ENCODE measurements at regions not wholly inside any gene's neighbourhood (a gene's known extent, or its start where the extent isn't known, plus 50 kb on each side); places are given as distances from the start of the nearest gene placed in this dataset.

DNA sequence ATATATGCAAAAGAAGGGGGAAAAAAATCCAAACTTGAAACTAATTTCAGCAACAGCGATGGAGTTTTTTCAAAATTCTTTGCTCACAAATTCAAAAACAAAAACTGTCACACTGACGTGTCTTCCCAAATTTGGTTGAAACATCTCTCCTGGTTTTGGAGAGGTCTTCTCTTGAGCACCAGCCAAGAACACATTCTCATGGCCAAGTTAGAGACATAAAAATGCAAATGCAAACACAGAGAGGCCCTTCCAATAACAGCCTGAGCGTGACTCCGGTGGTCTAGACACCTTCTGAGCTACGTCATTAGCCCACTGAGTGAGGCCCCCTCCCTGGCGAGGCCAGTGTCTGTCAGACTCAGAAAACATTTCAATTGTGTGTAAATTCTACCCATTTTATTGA lies 436.0 kb upstream of the PROK2 start:
- no peak overlapping the region for H3K4me3 ChIP-seq (ENCODE audit: low read depth, low read length)
- no peak for DNase-seq (ENCODE audit: low read depth)
- TF ChIP-seq, protein P1, sequence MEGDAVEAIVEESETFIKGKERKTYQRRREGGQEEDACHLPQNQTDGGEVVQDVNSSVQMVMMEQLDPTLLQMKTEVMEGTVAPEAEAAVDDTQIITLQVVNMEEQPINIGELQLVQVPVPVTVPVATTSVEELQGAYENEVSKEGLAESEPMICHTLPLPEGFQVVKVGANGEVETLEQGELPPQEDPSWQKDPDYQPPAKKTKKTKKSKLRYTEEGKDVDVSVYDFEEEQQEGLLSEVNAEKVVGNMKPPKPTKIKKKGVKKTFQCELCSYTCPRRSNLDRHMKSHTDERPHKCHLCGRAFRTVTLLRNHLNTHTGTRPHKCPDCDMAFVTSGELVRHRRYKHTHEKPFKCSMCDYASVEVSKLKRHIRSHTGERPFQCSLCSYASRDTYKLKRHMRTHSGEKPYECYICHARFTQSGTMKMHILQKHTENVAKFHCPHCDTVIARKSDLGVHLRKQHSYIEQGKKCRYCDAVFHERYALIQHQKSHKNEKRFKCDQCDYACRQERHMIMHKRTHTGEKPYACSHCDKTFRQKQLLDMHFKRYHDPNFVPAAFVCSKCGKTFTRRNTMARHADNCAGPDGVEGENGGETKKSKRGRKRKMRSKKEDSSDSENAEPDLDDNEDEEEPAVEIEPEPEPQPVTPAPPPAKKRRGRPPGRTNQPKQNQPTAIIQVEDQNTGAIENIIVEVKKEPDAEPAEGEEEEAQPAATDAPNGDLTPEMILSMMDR (IDR thresholded peaks at IDR 0.05; ENCODE audit: low read depth, low read length, missing control alignments) = no peak
- in situ Hi-C loops (cut with HindIII; ENCODE audit: low sequenced_read_pairs) = no loop called here

DNA sequence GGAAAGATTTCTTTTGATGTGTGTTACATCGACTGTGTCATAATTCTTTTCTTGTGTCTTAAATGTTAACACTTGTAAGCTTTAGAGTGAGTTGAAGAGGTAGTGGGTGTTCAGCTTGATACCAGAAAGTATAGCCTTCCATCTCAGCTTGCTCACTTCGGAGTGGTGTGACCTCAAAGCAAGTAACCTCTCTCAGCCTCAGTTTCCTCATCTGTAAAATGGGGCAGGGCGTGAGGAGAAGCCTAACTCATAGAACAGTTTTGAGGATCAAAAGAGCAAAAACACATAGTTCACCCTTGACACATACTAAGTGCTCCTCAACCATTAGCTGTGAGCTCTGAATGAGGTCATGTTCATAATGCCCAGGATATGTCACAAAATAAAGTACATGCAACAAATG lies 434.8 kb upstream of the PROK2 start:
- DNase-seq (ENCODE audit: low read depth) = no peak
- H3K4me3 ChIP-seq (ENCODE audit: low read depth, low read length) = no peak overlapping the region
- in situ Hi-C loops (cut with HindIII; ENCODE audit: low sequenced_read_pairs) = no loop called here
- TF ChIP-seq, protein P1 (IDR thresholded peaks at IDR 0.05; ENCODE audit: low read depth, low read length, missing control alignments) = no peak

DNA sequence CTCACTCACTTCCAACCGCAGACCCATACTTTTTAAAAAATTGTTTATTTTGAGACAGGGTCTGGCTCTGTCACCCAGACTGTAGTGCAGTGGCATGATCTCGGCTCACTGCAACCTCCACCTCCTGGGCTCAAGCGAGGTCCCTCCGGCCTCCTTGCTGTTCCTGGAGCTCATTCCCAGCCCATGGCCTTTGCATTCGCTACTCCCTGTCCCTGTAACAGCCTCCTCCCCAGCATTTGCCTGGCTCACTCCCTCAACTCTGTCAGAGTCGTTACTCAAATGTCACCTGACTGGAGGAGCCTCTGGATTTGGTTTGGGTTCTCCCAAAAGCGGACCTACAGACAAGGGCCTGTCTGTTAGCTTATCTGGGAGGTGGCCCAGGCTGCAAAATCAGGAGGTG lies 432.6 kb upstream of the PROK2 start:
- TF ChIP-seq, protein P1 (IDR thresholded peaks at IDR 0.05; ENCODE audit: low read depth, low read length, missing control alignments) = no peak
- no peak overlapping the region for H3K4me3 ChIP-seq (ENCODE audit: low read depth, low read length)
- DNase-seq (ENCODE audit: low read depth) = no peak
- in situ Hi-C loops (cut with HindIII; ENCODE audit: low sequenced_read_pairs) = no loop called here

DNA sequence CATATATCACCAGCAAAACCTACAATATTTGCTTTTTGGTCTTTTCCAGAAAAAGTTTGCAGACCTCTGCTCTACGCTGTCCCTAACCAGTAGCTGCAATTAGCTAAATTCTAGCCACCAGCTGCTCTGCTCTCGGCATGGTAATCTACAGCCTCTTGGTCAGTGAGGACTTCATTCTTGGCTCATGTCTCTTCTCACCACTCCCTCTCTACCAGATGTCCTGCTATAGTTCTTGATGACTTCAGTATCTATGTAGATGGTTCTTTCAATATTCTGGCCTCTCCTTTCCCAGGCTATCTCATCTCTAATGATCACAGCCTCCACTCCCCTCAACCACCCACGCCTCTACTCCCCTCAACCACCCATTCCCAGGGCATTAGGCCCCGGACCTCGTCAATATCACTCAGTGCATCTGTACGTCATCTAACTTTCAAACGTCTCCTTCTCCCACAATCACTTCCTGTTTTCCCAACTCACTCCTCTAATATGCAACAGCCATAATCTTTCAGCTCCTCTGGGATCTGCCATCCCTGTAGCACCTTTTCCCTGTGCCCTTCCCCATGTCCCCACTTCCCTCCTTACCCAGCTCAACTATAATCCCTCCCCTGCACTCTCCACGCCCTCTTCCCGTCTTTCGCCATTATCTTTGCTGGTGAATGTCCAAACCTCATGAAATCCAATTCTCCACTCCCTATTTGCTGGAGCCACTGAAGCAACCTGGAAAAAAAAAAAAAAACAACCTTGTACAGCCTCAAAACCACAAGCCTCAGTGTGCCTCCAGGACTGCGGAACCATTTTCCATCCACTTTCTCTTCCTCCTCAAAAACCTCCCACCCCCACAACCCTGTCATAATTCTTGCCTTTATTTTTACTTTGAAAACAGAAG lies 429.4 kb upstream of the PROK2 start:
- in situ Hi-C loops (cut with HindIII; ENCODE audit: low sequenced_read_pairs) = loop anchor here (5.0 kb wide), 1 partner anchor 37 kb away; no protein-coding TSS in a partner anchor
- no peak for DNase-seq (ENCODE audit: low read depth)
- H3K4me3 ChIP-seq (ENCODE audit: low read depth, low read length) = no peak overlapping the region
- TF ChIP-seq, protein P1 (IDR thresholded peaks at IDR 0.05; ENCODE audit: low read depth, low read length, missing control alignments) = no peak

DNA sequence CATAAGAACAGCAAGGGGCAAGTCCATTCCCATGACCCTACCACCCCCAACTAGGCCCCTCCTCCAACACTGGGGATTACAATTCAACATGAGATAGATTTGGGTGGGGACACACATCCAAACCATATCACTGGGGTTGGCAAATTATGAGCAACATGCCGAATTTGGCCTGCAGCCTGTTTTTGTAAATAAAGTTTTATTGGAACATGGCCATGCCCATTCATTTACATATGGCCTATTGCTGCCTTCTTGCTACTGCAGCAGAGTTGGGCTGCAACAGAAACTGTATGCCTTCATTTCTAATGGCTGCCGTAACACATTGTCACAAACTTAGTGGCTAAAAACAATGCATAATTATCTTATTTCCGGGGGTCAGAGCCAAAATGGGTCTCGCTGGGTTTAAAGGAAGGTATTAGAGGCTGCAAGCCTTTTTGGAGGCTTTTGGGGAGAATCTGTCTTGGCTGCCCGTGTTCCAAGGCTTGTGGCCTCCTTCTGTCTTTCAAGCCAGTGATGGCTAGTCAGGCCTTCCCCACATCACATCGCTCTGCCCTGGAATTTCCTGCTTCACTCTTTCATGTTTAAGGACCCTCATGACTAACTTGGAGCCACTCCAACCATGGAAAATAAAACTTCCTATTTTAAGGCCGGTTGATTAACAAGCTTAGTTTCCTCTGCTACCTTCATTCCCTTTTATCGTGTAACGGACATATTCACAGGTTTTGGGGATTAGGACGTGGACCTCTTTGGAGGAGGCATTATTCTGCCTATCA lies 428.5 kb upstream of the PROK2 start:
- TF ChIP-seq, protein P1 (IDR thresholded peaks at IDR 0.05; ENCODE audit: low read depth, low read length, missing control alignments) = no peak
- no peak overlapping the region for H3K4me3 ChIP-seq (ENCODE audit: low read depth, low read length)
- no peak for DNase-seq (ENCODE audit: low read depth)
- in situ Hi-C loops (cut with HindIII; ENCODE audit: low sequenced_read_pairs) = loop anchor here (5.0 kb wide), 1 partner anchor 36 kb away; no protein-coding TSS in a partner anchor

DNA sequence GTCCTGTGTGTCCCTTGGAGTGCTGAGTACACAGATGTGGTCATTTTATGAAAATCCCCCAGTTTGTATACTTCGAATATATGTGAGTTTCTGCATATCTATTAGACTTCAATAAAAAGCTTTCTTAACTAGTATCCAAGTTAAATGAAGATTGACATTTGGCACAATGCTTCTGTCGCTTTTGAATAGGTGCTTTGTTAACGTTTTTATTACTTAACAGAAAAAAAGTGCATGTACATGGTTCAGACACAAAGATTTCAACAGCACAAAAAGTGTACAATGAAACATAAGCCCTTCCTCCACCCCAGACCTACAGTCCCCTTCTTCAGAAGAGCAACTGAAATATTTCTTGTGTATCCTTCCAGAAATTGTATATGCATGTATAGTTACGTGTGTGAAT lies 427.4 kb upstream of the PROK2 start:
- DNase-seq (ENCODE audit: low read depth) = no peak
- H3K4me3 ChIP-seq (ENCODE audit: low read depth, low read length) = no peak overlapping the region
- in situ Hi-C loops (cut with HindIII; ENCODE audit: low sequenced_read_pairs) = loop anchor here (5.0 kb wide), 1 partner anchor 35 kb away; no protein-coding TSS in a partner anchor
- TF ChIP-seq, protein P1 (IDR thresholded peaks at IDR 0.05; ENCODE audit: low read depth, low read length, missing control alignments) = no peak
